ENCODE measurements at regions not wholly inside any gene's neighbourhood (a gene's known extent, or its start where the extent isn't known, plus 50 kb on each side); places are given as distances from the start of the nearest gene placed in this dataset.

DNA sequence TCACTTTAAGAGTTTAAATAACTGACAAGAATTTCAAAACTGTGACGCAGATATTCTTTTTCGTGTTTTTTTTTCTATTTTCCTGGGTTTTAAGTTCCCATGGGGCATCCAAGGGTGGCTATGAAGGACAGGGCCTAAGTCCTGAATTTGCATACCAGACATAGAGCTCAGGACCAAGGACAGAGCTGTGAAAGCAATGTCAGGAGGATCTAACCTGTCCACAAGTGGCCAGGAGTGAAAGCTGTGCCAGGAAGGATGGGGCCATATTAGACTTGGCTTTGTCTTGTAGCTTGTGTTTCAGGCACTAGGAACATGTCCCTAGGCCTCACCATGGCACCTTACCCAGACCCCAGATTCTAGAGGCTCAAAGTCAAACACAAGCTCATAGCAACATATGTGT, 289.4 kb upstream of the MIR17HG start:
- peak; percentile 2 for DNase-seq

GRCh38 chr13:91058919-91059318, 288.6 kb upstream of the MIR17HG start:
- DNase-seq = no peak

DNA sequence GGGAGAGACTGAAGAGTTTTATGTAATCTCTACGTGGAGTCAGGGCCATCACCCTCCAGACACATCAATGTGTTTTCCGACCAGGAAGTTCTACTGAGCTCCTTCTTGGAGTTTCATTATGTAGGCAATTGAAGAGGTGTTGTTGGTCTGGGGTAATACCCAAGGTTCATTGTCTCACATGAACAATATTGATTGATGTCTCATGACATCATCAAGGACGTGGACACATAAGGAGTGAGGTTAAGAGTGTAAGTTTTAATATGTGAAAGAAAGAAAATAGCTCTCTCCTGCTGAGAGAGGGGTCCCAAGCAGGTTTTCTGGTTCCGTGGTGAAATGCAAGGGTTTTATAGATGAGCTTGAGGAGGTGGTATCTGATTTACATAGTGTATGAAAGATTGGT, 280.7 kb upstream of the MIR17HG start:
- no peak for DNase-seq

DNA sequence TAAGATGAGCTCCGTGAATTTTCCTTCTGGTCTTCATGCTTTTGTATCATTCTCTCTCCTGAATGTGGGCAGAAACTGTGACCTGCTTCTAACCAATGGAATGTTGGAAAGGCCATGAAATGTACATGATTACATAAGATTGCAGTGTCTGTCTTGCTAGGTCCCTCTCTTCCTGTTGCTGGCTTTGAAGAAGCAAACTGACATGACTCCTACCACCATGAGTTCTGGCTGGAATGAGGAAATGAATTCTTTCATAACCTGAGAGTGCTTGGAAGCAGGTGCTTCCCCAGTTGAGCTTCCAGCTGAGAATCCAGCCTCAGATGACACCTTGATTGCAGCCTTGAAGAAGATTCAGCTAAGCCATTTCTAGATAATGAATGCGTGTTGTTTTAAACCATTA, 275.0 kb upstream of the MIR17HG start:
- no peak for DNase-seq

GRCh38 chr13:91074091-91074490, 273.4 kb upstream of the MIR17HG start:
- DNase-seq = no peak

GRCh38 chr13:91076830-91077229, 270.7 kb upstream of the MIR17HG start:
- DNase-seq = no peak

- peak; percentile 10 for DNase-seq
These were observed 269.3 kb upstream of the MIR17HG start for GRCh38 chr13:91078093-91078679.

GRCh38 chr13:91079176-91079575, 268.3 kb upstream of the MIR17HG start:
- DNase-seq = no peak

GRCh38 chr13:91085127-91085526, 262.4 kb upstream of the MIR17HG start:
- no peak for DNase-seq

- no peak for DNase-seq
These were observed 260.4 kb upstream of the MIR17HG start for GRCh38 chr13:91086936-91087716.

GRCh38 chr13:91097269-91097668, 250.2 kb upstream of the MIR17HG start:
- DNase-seq = no peak

DNA sequence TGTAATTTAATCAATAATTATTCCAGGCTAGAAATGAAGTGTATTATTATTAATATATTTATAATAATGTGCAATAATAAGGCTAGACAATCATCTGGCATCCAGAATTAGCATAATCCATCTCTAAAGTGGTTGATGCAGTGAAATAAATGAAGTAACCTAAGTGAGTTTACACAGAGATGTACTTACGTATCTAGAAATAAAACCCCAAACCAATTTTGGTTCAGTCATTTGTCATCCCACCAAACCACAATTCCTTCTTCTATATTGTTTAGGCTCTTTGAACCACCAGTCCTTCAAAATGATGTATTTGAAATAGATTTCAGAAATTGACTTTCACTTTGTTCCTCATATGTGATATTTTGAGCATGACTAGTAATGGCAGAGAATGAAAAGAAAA, 247.6 kb upstream of the MIR17HG start:
- no peak for DNase-seq

DNA sequence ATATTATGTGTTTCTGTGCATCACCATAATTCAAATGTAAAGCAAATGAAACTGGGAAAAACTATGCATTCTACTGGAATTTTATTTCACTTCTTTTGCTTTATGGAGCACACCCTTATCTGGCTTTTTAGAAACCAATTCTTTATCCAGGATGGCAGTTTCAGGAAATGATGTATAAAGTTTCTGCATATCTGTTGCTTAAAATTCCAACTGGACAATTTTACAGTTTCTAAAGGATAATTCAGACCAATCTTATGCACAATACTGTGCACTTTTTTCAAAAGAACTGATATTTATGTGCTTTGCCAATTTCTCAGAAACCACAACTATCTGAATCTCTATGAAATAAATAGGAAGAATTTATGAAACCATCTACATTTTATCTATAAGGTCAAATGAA, 246.5 kb upstream of the MIR17HG start:
- DNase-seq = no peak

DNA sequence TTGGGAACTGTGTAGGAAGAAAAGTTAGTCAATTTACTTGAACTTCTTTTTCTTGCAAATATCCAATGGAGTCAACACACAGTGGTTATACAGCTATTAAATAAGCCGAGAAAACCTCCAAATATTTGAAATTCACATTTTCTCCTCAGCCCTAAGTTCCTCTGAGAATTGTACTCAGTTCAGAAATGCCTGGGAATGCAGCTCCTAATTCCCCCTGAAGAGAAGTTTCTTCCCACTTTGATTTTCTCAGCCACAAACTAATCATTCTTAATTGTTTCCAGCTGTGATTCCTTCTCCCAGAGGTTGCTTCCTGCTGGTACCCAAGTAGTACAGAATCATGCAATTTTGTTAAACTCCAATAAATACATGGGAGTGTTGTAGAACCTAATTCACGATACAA, 246.1 kb upstream of the MIR17HG start:
- DNase-seq = peak; percentile 62

- DNase-seq = no peak
These were observed 242.2 kb upstream of the MIR17HG start for GRCh38 chr13:91105270-91105669.

GRCh38 chr13:91106565-91106964, 240.9 kb upstream of the MIR17HG start:
- DNase-seq = no peak

DNA sequence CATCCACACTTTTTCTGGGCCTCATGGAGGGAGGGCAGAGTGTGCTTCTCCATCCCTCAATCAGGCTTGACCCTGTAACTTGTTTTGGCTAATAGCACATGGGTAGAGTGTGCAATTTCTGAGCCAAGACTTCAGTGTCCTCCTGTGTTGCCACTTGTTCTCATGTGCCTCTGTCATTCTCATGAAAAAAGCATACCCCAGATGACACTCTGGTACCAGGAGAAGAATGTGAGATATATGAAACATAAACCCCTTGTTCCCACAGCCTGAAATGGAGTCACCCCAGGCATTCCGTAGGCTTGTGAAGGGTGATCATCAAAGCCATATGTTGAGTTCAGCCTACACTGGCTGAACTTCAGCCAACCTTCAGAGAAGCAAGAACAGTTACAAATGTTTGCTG, 239.2 kb upstream of the MIR17HG start:
- no peak for DNase-seq

- DNase-seq = no peak
These were observed 235.8 kb upstream of the MIR17HG start for GRCh38 chr13:91111476-91112200.

- DNase-seq = no peak
These were observed 235.1 kb upstream of the MIR17HG start for GRCh38 chr13:91112201-91112923.

DNA sequence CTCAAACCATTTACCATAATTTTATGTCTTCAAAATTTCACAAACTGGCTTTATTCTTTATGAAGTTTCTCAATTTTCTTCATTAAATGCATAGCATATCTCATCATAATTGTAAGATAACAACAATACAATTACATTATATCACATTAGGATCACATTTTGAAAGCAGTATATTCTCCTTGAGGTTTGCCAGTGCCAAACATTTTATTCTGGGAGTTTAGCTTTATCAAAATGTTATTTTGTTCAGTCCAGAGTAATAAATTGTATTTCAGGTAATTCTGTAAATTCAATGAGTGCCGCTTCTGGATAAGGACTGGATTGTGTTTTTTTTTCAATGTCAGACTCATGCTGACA, 234.6 kb upstream of the MIR17HG start:
- no peak for DNase-seq

- no peak for DNase-seq
These were observed 231.7 kb upstream of the MIR17HG start for GRCh38 chr13:91115776-91116175.

GRCh38 chr13:91117351-91117750, 230.1 kb upstream of the MIR17HG start:
- no peak for DNase-seq

GRCh38 chr13:91119643-91120042, 227.8 kb upstream of the MIR17HG start:
- no peak for DNase-seq
